Panc1 (cell line): ENCODE measurements at regions not wholly inside any gene's neighbourhood (a gene's known extent, or its start where the extent isn't known, plus 50 kb on each side); places are given as distances from the start of the nearest gene placed in this dataset.

Source experiments
- POLR2AphosphoS5 ChIP-seq: IDR thresholded peaks from 2 replicates; pipeline ENCODE4 v1.6.1; 2012; ENCODE audit warnings: mild to moderate bottlenecking, low read depth, low read length, moderate library complexity
- SIN3A ChIP-seq: IDR thresholded peaks from 2 replicates; pipeline ENCODE4 v1.6.1; 2012; ENCODE audit warnings: low read depth, mild to moderate bottlenecking, low read length, moderate library complexity, borderline replicate concordance; ENCODE audit not compliant: insufficient read depth
- TCF7L2 ChIP-seq: IDR thresholded peaks from 2 replicates; pipeline ENCODE4 v1.6.1; 2011; ENCODE audit warnings: mild to moderate bottlenecking, low read depth, low read length, inconsistent platforms
- TF ChIP-seq, protein P1 (sequence below): fragments of 450-650 bp; IDR thresholded peaks from 2 replicates; pipeline ENCODE4 v1.5.1; 2017; ENCODE audit warnings: mild to moderate bottlenecking
- TF ChIP-seq, protein P2 (sequence below), 2 experiments: IDR thresholded peaks; 2 replicates each; pipeline ENCODE4 v1.6.1; 2011 to 2012; ENCODE audit warnings: low read depth in 2 of 2, control low read depth in 1 of 2, low read length in 1 of 2, mild to moderate bottlenecking in 1 of 2, moderate library complexity in 1 of 2; ENCODE audit not compliant: insufficient read depth in 1 of 2

DNA sequence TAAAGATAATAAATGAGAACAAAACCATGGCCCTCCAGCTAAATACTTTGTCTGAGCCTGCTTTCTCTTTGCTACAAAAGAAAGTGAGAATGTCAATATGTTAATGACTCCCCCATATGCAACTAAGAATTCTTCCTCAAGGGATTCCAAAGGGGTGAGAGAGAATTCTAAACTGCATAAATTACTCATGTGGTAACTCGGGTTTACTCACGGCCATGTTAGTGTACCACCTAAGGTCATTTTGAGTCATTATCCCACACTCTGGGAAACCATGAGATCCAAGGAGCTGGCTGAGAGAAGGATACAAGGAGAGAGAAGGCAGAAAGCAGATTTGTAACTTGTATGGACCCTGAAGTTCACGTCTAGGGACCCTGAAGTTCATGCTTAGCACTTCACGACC lies 190.3 kb downstream of the DHX15 start:
- TF ChIP-seq, protein P1, sequence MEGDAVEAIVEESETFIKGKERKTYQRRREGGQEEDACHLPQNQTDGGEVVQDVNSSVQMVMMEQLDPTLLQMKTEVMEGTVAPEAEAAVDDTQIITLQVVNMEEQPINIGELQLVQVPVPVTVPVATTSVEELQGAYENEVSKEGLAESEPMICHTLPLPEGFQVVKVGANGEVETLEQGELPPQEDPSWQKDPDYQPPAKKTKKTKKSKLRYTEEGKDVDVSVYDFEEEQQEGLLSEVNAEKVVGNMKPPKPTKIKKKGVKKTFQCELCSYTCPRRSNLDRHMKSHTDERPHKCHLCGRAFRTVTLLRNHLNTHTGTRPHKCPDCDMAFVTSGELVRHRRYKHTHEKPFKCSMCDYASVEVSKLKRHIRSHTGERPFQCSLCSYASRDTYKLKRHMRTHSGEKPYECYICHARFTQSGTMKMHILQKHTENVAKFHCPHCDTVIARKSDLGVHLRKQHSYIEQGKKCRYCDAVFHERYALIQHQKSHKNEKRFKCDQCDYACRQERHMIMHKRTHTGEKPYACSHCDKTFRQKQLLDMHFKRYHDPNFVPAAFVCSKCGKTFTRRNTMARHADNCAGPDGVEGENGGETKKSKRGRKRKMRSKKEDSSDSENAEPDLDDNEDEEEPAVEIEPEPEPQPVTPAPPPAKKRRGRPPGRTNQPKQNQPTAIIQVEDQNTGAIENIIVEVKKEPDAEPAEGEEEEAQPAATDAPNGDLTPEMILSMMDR, result no peak
- no peak for TF ChIP-seq SIN3A
- no peak for TF ChIP-seq POLR2AphosphoS5
- TF ChIP-seq, protein P2, sequence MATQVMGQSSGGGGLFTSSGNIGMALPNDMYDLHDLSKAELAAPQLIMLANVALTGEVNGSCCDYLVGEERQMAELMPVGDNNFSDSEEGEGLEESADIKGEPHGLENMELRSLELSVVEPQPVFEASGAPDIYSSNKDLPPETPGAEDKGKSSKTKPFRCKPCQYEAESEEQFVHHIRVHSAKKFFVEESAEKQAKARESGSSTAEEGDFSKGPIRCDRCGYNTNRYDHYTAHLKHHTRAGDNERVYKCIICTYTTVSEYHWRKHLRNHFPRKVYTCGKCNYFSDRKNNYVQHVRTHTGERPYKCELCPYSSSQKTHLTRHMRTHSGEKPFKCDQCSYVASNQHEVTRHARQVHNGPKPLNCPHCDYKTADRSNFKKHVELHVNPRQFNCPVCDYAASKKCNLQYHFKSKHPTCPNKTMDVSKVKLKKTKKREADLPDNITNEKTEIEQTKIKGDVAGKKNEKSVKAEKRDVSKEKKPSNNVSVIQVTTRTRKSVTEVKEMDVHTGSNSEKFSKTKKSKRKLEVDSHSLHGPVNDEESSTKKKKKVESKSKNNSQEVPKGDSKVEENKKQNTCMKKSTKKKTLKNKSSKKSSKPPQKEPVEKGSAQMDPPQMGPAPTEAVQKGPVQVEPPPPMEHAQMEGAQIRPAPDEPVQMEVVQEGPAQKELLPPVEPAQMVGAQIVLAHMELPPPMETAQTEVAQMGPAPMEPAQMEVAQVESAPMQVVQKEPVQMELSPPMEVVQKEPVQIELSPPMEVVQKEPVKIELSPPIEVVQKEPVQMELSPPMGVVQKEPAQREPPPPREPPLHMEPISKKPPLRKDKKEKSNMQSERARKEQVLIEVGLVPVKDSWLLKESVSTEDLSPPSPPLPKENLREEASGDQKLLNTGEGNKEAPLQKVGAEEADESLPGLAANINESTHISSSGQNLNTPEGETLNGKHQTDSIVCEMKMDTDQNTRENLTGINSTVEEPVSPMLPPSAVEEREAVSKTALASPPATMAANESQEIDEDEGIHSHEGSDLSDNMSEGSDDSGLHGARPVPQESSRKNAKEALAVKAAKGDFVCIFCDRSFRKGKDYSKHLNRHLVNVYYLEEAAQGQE (IDR thresholded peaks at IDR 0.05; ENCODE audit: insufficient read depth in 1 of 2, low read depth in 2 of 2, low read length in 1 of 2), result no peak
- TF ChIP-seq TCF7L2, result no peak
